ENCODE measurements at regions not wholly inside any gene's neighbourhood (a gene's known extent, or its start where the extent isn't known, plus 50 kb on each side); places are given as distances from the start of the nearest gene placed in this dataset.
"Not testable (repeated sequence)": the region's sequence is repeated elsewhere in the genome, so short reads cannot be mapped to it uniquely, and the experiment has no call there.

GRCh38 chr12:126976579-126976978 lies 1290.4 kb upstream of the TMEM132C start:
- no peak for DNase-seq

GRCh38 chr12:126979564-126979963 lies 1287.4 kb upstream of the TMEM132C start:
- not testable (repeated sequence) for DNase-seq

- DNase-seq, result no peak
Measured at GRCh38 chr12:126982707-126983106, 1284.3 kb upstream of the TMEM132C start.

- DNase-seq, result not testable (repeated sequence)
Measured at GRCh38 chr12:126983735-126984134, 1283.2 kb upstream of the TMEM132C start.

GRCh38 chr12:126985663-126986062 lies 1281.3 kb upstream of the TMEM132C start:
- not testable (repeated sequence) for DNase-seq

GRCh38 chr12:126989532-126989931 lies 1277.4 kb upstream of the TMEM132C start:
- DNase-seq, result no peak

- DNase-seq, result no peak
Measured at GRCh38 chr12:126993898-126994297, 1273.1 kb upstream of the TMEM132C start.

GRCh38 chr12:126994599-126994998 lies 1272.4 kb upstream of the TMEM132C start:
- DNase-seq, result no peak

GRCh38 chr12:126998031-126998430 lies 1268.9 kb upstream of the TMEM132C start:
- no peak for DNase-seq

GRCh38 chr12:126998747-126999285 lies 1268.2 kb upstream of the TMEM132C start:
- no peak for DNase-seq

- DNase-seq, result no peak
Measured at GRCh38 chr12:126999352-126999751, 1267.6 kb upstream of the TMEM132C start.

- no peak for DNase-seq
Measured at GRCh38 chr12:127005406-127005805, 1261.6 kb upstream of the TMEM132C start.

GRCh38 chr12:127006972-127007371 lies 1260.0 kb upstream of the TMEM132C start:
- no peak for DNase-seq

GRCh38 chr12:127008755-127009403 lies 1258.1 kb upstream of the TMEM132C start:
- DNase-seq, result no peak

GRCh38 chr12:127012109-127012508 lies 1254.9 kb upstream of the TMEM132C start:
- DNase-seq, result no peak

GRCh38 chr12:127013197-127013596 lies 1253.8 kb upstream of the TMEM132C start:
- no peak for DNase-seq

GRCh38 chr12:127014079-127014478 lies 1252.9 kb upstream of the TMEM132C start:
- DNase-seq, result no peak

- DNase-seq, result no peak
Measured at GRCh38 chr12:127024791-127025190, 1242.2 kb upstream of the TMEM132C start.

- DNase-seq, result no peak
Measured at GRCh38 chr12:127025545-127025944, 1241.4 kb upstream of the TMEM132C start.

- DNase-seq, result no peak
Measured at GRCh38 chr12:127035011-127035879, 1231.7 kb upstream of the TMEM132C start.

- no peak for DNase-seq
Measured at GRCh38 chr12:127038152-127038551, 1228.8 kb upstream of the TMEM132C start.

- DNase-seq, result no peak
Measured at GRCh38 chr12:127038761-127039160, 1228.2 kb upstream of the TMEM132C start.
